ENCODE measurements at regions not wholly inside any gene's neighbourhood (a gene's known extent, or its start where the extent isn't known, plus 50 kb on each side); places are given as distances from the start of the nearest gene placed in this dataset.
"Not testable (repeated sequence)": the region's sequence is repeated elsewhere in the genome, so short reads cannot be mapped to it uniquely, and the experiment has no call there.

GRCh38 chr14:44453433-44454171, 53.5 kb downstream of the FSCB start:
- DNase-seq, result no peak

- not testable (repeated sequence) for DNase-seq
Observed at GRCh38 chr14:44450232-44450631, 56.9 kb downstream of the FSCB start.

GRCh38 chr14:44449680-44450079, 57.4 kb downstream of the FSCB start:
- DNase-seq, result no peak

DNA sequence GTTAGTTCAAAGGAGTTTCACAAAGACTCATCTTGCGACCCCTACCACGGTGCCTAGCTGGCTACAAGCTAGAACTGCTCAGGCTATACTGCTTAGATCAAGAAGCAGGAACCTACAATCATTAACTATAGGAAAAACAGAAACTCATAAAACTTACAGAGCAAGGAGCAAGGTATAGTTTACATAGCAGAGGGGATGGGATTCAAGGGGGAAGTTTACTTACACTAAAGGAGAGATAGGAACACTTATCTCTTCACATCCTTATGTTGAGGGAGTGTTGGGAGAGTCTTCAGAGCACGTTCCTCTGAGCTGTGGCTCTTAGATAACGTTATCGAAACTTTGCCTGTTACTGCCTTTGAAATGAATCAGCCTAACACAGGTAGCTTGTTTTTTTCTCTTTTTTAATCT, 58.1 kb downstream of the FSCB start:
- no peak for DNase-seq

GRCh38 chr14:44446965-44447364, 60.1 kb downstream of the FSCB start:
- no peak for DNase-seq

GRCh38 chr14:44444454-44444853, 62.6 kb downstream of the FSCB start:
- no peak for DNase-seq

DNA sequence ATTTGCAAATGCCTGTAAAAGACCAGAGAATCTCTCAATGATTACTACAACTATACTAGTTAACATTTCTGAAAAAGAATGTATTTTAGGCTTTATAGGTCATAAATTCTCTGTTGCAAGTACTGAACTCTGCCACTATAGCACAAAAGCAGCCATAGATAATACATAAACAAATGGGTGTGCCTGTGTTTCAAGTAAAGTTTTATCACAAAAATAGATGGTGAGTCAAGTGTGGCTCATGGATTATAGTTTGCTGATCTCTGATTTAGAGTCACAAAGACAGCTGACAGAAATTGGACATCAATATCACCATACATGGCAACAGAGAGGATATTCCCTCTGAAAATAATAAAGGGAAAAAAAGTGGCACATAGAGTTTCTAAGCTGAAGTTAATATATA, 68.1 kb downstream of the FSCB start:
- no peak for DNase-seq

DNA sequence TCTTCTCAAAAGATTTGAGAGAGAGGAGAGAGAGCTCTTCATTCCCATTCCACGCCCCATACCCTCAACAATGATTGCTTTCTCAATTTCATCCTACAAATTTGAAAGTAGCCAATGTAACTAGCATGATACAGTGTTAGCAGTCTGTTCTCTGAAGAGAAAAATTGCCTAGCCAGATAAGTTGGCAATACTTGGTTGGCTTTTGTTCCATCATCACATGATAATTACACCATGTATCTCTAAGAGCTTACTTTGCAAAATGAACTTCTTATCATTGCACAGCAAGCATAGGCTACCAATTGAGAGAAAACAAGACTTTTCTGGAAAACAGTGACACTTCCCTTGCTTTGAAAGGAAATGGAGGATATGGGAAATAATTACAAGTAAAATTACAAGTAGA, 68.9 kb downstream of the FSCB start:
- no peak for DNase-seq

DNA sequence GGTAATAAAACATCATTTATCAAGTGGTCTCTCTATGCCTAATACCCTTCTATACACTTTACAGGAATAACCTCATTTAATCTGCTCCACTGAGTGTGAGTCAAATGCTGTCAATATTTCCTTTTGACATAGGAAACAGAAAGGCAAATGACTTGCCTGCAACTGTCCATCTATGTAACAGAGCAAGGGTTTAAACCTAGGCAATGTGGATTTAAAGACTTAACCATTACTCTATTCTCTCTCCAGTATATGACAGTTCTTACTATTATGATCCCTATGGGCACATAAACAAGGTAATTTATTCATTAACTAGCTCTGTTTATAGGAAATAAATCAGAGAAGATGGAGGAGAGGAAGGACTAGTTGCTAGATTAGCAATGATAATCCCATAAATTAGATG, 70.6 kb downstream of the FSCB start:
- no peak for DNase-seq

GRCh38 chr14:44428231-44428945, 78.7 kb downstream of the FSCB start:
- DNase-seq, result no peak

- no peak for DNase-seq
Observed at GRCh38 chr14:44422699-44423098, 84.4 kb downstream of the FSCB start.

- no peak for DNase-seq
Observed at GRCh38 chr14:44420226-44420625, 86.9 kb downstream of the FSCB start.

- DNase-seq, result no peak
Observed at GRCh38 chr14:44418856-44419255, 88.2 kb downstream of the FSCB start.

DNA sequence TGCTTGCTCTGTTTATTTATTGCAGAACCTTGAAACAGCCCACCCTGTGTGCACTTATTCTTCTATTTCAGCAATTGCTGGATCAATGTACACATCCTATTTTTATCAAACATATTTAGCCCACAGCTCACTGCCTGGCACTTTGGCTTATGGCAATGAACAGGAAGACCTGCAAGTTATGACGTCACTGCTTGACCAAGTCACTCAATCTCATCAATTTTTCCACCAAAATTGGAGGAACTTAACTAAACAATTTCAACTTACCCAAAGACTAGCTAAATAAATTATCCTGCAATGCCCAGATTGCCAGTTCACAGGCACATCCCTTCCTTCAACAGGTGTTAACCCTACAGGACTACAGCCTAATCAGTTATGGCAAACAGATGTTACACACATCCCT, 89.3 kb downstream of the FSCB start:
- DNase-seq, result no peak

- DNase-seq, result no peak
Observed at GRCh38 chr14:44414646-44415045, 92.4 kb downstream of the FSCB start.

DNA sequence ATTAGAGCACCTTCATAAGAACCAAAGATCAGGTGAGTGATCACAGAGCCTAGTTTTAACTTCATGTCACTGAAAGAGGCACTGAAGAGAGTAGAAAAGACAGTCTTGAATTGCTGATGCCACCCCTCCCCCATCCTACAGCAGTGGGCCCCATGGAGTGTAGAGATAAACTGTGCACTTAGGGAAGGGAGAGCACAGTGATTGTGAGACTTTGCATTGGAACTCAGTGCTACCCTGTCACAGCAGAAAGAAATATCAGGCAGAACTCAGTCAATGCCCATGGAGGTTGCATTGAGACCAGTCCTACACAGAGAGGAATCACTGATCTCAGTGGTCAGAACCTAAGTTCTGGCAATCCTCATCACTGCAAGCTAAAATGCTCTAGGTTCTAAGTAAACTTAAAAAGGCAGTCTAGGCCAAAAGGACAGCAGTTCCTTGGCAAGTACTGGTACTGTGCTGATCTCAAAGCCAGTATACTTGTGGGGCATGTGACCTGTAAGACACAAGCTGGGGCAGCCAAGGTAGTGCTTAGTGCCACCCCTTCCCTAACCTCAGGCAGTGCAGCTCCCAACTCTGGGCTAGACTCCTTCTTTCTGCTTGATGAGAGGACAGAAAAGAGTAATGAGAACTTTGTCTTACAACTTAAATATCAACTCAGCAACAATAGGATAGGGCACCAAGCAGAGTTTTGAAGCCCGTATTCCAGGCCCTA, 94.1 kb downstream of the FSCB start:
- DNase-seq, result no peak

DNA sequence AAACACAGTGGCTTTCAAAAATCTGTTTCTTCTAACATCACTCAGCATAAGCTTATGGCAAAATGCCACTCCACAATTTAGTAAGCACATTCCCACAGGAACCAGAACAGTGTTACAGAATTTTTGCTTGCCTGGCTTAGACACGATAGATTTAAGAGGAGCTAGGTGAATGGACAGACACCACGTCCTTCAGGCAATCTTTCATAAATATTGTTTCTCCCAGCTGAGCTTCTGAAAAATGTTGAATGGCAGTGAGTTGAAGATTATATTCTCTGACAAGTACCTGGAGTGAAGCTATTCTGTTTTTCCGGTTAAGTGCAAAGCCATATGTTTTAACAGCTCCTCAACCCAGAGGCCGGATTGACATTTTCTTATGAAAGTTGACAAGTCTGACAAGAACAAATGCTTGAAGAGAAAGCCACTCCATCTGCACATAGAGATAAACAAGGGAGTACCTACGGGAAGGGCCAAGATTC, 102.0 kb downstream of the FSCB start:
- DNase-seq, result no peak

GRCh38 chr14:44404599-44404998, 102.5 kb downstream of the FSCB start:
- DNase-seq, result no peak

DNA sequence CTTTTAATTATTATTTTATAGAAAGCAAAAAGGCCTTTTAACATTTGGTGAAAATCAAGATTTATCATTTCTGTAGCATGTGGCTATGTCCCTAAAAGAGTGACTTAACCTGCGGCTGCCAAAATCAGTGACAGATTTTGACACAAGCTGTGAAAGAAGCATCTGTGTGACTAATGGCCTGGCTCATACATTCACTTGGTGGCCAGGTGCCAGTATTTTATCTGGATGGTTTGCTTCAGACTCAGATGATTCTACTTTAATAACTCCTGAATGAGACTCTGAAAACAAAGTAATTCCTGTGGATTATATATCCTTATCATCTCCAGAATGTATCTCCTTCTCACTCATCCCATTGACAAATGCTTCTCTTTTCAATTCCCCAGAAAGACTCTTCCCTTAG, 103.0 kb downstream of the FSCB start:
- DNase-seq, result no peak

GRCh38 chr14:44403193-44403592, 103.9 kb downstream of the FSCB start:
- no peak for DNase-seq

DNA sequence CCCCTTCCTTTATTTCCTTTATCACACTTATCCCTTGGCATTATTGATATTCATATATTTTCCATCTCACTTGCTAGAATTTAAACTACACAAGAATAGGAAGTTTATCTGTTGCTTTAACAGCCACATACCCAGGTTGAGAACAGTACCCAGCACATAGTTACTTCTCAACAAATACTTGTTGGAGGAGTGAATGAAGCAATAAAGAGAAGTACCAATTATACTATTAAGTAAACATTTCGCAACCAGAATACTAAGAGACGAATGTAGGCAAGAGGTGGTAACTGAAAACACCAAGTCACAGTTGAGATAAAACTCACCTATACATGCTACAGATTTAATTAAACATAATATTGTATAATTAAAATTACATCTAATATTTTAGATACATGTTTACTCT, 110.9 kb downstream of the FSCB start:
- DNase-seq, result no peak

- no peak for DNase-seq
Observed at GRCh38 chr14:44392984-44393383, 114.1 kb downstream of the FSCB start.

DNA sequence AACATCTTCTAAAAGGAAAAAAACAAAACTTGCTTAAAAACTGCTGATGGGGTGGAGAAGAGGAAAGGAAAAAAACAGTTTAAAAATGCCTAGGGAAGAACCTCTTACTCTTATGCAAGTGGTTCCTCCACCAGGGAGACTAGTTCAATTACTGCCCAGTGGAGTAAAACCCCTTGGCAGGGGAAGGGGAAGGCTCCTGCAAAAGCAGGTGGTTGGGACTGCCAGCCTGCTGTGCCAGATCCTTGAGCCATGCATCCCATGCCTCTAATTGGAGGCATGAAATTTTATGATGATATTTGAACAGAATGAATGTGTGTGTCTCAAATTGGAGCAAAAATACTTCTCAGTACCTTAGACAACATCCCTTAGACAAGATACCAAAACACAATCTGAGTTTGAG, 118.8 kb downstream of the FSCB start:
- no peak for DNase-seq

- DNase-seq, result no peak
Observed at GRCh38 chr14:44385906-44386305, 121.2 kb downstream of the FSCB start.

Data from CD4-positive, alpha-beta T cell treated with Interleukin-12 subunit alpha and Interleukin-12 subunit beta, for 1 hour (primary cell).